HFF-Myc (cell line): ENCODE measurements at regions not wholly inside any gene's neighbourhood (a gene's known extent, or its start where the extent isn't known, plus 50 kb on each side); places are given as distances from the start of the nearest gene placed in this dataset.

Source experiments
- DNase-seq: peaks from one replicate; pipeline ENCODE4 v3.0.0-alpha.2; 2011; ENCODE audit warnings: low read depth; ENCODE audit errors: extremely low read depth
- H3K4me3 ChIP-seq: replicated peaks from 2 replicates; pipeline ENCODE4 v1.5.1; 2011; ENCODE audit warnings: low read depth, mild to moderate bottlenecking, control low read depth, low read length
- CTCF ChIP-seq: IDR thresholded peaks from 2 replicates; pipeline ENCODE4 v1.5.1; 2012; ENCODE audit warnings: mild to moderate bottlenecking, low read depth, low read length, control low read depth; ENCODE audit errors: missing control alignments

GRCh38 chr13:106274551-106275203 lies 260.8 kb downstream of the EFNB2 start:
- H3K4me3 ChIP-seq, result no peak overlapping the region
- TF ChIP-seq CTCF, result no peak
- DNase-seq, result no peak

- TF ChIP-seq CTCF, result no peak
- H3K4me3 ChIP-seq, result no peak overlapping the region
- DNase-seq, result no peak
Measured at GRCh38 chr13:106263801-106264200, 271.7 kb downstream of the EFNB2 start.

DNA sequence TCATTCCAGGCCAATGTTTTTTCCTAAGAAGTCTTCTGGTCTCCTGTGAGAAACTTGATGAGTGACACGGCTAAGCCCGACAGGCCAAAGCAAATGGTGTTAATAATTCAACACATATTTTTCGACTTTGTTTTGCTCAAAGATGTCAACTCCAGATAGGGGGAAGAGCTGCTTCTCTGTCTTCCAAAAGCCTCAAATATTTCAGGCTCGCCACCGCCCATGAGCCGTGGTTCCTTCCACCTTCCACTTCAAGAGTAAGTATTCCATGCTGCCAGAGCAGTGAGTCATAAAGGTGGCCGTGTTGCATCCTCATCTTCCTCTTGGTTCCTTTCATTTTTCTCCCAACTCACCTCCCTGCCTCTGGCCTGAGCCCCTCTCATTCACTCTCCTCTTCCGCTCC lies 272.6 kb downstream of the EFNB2 start:
- TF ChIP-seq CTCF, result no peak
- H3K4me3 ChIP-seq, result no peak overlapping the region
- no peak for DNase-seq

- no peak for DNase-seq
- TF ChIP-seq CTCF, result no peak
- no peak overlapping the region for H3K4me3 ChIP-seq
Measured at GRCh38 chr13:106261450-106261849, 274.0 kb downstream of the EFNB2 start.

GRCh38 chr13:106260352-106260751 lies 275.1 kb downstream of the EFNB2 start:
- no peak overlapping the region for H3K4me3 ChIP-seq
- DNase-seq, result no peak
- TF ChIP-seq CTCF, result no peak

DNA sequence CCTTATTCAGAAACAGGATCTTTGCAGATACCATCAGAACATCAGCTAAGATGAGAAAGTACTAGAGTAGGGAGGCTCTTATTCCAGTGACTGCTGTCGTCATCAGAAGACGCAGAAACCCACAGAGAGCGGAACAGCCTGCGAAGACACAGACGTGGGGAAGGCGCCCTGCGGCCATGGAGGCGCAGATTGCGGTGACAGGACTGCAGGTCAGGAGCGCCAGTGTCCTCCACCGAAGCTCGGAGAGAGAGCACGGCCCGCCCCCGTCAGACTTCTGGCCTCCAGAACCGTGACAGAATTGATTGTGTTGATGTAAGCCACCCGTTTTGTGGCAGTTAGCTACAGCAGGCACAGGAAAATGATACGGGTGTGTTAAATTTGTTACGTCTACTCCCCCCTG lies 275.5 kb downstream of the EFNB2 start:
- TF ChIP-seq CTCF, result no peak
- no peak for DNase-seq
- no peak overlapping the region for H3K4me3 ChIP-seq

DNA sequence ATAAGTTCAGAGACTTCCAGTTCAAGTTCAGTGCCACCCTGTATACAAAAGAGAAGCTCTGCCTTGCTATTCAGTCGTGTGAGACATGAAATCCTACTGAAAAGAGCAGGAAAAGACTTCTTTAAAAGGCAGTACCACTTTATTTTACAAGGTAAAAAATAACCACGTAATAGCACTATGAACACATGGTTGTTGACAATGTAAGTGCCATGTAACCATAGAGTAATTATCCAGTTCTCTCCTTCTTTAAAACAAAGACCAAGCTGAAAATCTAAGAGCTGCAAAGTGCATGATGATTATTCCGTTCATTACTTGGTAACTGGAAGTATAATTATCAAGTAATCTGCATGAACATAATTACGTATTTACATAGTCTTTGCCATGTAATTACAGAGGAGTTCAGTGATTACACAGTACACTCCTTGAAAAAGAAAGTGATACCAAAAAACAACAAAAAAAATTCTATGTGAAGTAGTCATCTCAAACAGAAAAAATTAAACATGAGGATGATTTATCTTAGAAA lies 288.7 kb downstream of the EFNB2 start:
- TF ChIP-seq CTCF, result no peak
- no peak overlapping the region for H3K4me3 ChIP-seq
- no peak for DNase-seq
